Retina (tissue), 1 donor: ENCODE measurements at regions not wholly inside any gene's neighbourhood (a gene's known extent, or its start where the extent isn't known, plus 50 kb on each side); places are given as distances from the start of the nearest gene placed in this dataset.

Source experiments
- DNase-seq: peaks from one replicate; pipeline ENCODE4 v3.0.0-alpha.2; 2016

DNA sequence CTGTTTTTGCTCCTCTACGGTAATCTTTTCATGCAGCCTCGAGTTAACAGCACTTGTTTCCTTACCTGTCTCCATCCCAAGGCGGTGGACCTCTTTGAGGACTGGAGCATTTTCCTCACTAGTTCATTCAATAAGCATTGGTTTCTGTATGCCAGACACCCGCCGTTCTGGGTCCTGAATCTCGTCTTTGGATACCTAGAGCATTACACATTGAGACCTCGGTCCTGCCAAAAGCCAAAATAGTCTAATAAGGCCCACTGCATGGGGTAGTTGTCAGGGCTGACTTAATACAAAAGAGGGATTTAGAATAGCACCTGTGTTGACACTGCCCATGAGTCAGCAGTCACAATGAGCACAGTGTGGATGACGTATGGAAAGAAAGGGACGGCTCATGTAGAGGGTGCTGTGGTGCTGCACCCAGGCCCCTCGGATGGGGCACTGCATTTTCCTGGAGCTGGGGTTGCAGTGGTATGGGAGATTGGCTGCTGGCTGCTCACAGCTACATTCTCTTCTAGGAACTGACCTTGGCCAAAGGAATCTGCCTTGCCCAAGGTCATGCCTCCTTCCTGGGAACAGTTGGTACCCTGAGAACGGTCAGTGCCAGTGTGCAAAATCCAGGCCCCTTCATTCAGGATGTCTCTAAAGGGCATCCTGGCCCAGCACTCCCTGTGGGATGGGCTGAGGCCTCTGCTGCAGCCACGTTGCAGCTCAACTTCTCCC lies 126.9 kb upstream of the NCK2 start:
- no peak for DNase-seq

DNA sequence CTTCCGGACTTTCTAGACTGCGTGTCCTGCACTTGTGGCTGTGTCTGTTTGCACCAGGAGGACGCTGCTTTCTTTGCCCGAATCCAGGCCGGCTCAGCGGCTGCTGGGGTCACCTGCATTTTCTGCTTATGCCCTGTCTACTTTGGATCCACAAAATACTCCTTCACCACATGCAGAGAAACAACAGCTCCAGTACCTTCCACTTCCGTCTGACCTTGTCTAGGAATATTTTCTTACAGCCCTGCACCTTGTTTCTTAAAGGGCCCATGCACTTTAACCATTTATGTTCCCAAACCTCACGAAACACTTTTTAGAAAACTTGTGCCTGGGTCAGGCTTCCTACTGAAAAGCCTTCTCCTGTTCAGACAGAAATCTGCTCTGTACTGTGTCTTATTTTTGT lies 129.4 kb upstream of the NCK2 start:
- no peak for DNase-seq

DNA sequence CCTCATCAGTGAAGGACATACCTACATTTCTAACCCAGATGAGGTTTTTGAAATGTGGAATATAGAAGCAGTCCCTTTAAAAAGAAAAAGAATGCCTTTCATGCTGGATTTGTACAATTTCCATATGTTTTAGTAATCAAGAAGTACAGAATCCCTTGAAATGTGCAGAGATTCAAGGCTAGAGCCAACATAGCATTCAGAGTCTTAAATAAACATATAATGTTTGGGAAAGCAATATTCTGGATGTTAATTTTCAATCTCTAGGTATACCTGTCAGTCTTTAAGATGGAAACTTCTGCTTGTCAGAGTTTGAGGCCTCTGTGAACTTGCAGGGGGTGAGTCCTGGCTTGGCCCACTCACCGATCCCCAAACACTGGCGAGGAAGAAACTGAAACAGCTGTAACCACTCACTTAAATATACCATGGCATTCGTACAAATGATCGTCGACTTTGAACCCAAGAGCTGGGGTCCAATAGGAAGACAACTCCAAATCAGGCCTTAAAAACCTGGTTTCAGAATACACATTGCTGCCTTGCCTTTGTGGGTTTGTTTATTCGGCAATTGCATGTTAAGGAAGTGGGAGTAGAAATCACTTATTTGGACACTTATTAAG lies 132.8 kb upstream of the NCK2 start:
- DNase-seq, result no peak

DNA sequence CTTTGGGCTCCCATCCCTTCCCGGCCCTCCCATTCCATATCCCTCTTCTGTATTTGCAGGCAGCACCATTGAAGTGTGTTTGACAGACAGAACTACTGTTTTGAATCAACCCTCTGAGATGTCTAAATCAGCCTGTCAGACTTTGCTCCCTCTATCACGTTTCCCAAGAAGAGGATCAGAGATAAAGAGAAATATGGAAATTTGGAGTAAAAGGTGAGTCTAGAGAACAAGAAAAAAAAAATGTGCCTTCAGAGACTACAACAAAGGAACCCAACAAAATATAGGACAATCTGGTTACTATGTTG lies 133.4 kb upstream of the NCK2 start:
- DNase-seq, result no peak

DNA sequence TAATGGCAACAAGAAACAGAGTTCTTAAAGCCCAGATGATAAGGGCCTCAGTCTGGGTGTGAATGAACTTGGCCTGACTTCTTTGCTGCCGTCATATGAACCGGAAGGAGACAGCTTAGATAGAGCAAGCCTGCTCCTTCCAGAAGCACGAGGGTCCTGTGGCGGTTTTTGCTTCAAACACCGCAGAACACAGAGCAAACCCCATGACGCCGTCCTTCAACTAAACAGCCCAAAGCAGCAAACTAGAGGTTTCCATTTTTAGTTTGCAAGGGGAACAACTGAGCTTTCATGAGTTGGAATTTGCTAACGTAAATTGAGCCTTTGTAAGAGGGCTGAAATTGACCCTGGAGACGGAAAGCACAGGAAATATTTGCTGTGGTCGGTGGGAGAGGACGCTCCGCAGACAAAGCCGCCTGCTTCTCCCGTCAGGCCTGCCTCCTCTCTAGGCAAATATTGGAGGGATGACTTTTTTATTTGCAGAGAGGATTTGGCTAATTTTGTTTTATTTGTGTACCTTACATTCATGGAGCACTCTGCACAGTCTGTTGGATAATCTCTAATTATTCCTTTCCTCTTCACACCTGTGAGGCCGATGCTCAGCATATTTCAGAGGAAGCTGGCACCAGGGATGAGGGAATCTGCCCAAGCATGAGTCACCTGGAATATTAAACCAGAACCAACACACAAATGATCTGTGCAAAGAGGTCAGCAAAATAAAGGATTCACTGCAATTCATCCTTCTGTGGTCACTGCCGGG lies 134.0 kb upstream of the NCK2 start:
- no peak for DNase-seq

DNA sequence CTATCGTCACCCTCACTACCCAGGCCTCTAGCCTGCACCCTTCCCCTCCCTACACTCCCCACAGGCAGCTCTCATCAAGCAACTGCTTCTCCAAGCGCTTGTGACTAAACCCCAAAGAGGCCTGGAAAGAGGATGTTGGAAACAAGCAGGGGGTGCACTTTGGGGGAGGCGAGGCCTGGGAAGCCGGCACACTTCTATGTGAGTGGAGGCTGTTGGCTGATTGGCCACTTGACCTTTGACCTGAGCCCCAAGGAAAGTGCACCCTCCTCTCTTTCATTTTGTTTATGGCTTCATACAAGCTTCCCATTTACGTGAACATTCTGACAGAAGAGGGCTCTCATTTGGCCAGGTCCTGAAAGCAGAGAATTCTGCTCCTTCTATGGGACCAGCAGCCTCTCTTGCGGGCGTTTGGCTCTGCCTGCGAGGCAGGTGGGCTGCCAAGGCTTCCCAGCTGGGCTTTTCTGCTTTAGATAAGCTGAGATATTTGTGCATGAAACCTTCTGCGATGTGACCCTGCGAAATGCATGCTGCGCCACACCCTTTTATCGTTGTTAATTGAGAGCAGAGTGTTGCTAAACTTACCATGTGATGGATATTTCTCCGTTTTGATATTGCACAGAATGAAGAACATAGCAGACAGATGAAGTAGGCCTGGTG lies 134.8 kb upstream of the NCK2 start:
- no peak for DNase-seq

DNA sequence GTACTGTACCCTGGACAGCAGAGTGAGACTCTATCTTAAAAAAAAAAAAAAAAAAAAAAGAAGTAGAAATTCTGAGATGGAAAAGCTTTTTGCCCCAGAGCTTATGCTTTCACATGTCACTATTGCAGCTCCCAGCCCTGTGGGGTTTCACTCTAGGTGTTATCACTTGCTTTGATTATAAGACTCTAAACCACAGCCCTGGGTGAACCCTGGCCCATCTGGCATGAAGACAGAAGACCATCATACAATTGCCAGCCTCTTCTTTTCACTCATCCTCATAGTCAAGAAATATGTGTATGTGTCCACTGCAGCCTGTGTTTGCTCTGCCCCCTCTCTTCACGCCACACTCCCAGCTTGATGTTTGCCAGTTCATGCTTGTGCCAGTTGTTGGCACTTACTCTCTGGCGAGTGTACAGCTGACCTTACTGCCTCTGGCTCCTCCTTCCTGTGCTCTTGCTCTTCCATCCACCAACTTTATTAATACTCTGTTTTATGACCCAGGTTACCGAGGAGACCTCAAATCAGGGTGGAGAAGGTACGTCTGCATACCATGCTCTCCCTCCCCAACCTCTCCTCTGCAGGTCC lies 136.7 kb upstream of the NCK2 start:
- DNase-seq, result no peak

DNA sequence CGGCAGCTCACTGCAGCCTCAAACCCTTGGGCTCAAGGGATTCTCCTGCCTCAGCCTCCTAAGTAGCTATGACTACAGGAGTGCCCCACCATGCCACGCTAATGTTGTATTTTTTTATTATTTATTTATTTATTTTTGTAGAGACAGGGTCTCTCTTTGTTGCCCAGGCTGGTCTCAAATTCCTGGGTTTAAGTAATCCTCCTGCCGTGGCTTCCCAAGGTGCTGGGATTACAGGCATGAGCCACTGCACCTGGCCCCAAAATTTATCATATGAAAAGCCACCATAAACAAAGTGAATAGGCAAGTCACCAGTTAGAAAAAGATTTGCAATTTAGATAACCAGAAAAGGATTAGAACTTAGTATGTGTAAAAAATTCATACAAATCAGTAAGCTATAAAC lies 138.6 kb upstream of the NCK2 start:
- DNase-seq, result no peak

DNA sequence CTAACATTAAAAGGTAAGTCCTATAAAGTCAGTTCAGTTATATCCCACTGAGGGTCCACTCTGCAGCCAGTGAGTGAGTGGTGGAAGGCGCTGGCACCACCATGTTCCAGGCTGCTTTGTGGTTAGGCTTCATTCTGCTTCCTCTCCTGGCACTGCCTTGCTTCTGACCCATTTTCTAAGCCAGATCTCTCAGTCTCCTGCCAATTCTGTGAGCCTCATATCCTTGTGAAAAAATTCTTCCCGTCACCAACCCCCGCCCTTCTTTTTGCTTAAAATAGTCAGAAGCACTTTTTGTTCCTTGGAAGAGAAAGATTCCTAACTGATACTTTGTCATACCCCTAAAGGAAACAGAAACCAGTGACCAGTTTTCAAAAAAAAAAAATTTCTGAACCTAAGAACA lies 139.8 kb upstream of the NCK2 start:
- no peak for DNase-seq

DNA sequence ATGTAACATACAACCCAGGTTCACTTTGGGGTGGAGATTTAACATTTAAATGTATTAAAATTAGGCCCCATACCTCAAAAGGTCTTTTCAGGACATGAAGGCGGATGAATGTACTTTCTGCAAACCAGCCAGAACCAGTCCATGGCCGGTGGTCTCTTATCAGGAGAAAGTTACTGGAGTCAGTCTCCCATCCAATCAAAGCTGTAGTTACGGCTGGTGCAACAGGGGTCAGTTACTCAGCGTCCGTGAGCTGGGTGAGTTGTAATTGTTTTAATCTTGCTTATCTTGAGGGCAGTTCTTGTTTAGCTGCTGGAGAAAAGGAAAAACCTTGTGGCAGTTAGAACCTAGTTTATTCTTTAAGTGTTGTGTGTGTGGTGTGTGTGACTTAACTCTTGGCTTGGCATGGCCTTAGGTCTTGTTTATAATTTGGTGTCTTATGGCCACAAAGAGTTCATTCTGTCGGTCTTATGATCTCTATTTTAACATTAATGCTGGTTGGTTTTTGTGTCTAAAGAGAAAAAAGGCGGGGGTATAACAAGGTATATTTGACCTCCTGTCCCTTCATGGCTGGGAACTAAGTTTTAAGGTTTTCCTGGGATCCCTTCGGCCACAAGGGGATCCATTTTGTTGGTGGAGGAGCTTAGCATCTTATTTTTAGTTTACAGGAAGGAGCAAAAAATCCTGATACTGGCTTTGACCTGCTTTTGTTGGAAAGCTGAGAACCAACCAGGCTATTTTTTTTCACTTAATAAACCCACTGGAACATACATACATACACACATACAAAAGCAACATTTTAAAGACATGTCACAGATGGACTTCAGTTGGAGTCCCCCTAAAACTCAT lies 143.5 kb upstream of the NCK2 start:
- no peak for DNase-seq

DNA sequence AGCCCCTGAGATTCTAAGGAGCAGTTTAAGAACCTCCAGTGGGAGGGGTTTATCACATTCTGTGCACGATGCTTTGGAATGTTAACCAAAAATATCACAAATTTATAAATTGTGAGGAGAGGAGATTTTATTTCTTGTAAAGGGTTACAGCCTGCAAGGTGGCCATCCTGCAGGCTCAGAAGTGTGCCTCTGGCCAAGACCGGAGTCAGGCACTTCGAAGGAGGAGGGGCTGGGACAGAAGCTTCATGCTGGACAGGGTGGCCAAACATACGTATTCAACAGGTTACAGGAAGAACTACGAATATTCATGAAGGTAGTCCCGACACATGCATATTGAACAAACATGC lies 144.1 kb upstream of the NCK2 start:
- DNase-seq, result no peak

DNA sequence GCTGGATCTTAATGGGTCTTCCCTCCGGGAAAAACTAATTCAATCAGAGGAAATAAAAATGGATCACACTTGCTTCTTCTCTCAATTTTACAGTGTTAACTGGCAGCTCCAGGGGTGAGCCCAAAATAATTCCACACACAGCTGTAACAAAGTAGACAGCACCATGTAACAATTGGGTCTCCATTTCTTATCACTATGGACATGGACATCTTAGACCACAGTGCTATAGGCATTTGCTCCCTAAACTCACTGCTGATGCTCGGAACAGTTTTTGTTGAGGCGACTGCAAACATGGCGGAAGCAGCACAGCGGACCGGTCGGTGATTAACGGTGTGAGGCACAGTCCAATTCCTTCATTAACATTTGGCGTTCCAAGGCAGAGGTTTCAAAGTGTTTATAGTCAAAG lies 144.7 kb upstream of the NCK2 start:
- DNase-seq, result no peak

DNA sequence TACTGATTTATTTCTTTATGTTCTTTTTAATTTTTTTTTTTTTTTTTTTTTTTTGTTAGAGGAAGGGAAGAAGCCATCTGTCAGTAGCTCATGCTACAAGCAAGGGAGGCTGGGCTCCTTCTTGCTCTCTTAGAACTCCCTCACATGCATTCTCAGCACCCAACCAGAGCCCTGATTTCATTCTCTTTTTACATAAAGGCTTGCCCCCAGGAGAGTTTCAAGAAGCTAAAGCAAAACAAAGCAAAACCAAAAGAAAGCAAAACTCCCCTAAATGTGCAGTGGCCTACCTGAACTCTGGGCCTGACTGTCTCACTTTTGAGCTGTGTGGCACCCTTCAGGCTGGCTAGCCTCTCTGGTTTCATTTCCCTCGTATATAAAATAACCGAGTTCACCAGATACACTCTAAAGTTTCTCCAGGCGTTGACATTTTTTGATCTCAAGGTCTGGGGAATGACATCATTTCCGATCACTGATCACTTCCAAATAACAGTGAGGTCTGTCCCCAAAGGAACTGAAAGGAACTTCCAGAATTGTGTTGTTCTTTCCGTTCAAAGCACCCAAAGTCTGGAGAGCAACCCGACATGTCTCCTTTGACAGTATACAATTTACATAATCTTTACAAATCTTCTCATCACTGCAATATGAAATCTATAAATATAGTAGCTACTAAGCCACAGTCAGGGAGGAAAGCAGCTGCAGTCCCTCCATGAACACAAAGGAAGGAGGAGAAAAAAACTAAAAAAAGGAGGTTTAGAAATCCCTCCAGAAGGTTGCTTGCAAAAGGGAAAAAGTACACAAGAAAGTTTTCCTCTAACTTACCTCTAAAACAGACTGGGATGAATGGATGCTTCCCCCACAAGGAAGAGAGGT lies 145.6 kb upstream of the NCK2 start:
- DNase-seq, result no peak

DNA sequence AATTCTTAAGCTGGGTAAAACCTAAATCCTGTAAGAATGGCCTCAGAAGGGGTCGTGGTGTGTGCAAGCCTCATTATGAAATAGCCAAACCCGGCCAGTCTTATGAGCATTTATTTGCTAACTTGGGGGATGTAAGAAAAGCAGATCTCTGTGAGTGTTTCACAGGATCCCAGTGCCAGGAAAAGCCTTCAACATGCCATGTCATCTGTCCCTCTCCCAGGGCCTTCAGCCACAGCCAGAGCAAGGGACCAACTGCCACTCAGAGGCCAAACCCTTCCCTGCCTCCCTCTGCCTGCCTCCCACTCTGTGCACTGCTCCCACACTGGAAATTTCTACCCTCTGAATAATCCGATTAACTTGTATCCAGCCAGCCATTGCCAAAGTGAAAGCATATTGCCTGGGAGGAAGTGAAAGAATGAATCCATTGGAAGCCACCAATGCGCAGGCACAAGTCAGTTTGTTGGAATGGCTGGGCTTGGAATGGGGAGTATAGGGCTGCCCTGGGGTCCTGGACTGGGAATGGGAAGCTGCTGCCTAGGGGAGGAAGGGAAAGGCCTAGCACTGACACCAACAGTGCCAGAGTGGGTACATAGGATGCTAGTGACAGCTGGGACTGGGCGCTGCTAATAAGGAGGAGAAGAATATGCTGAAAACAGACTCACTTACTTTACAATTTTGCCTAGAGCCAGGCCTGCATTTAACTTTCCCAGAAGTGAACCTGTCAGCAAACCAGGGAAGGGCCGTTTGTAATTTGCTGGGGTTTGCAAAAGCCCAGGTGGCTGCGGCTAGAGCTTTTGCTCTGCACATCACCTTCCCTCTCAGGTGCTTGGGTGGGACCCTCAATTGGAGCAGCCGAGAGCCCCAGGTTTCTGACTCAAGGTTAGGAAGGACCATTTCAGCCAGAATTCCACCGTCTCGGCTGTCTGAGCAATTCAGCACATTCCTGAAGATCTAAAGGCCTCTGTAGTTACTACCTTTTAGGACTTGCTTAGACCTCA lies 146.6 kb upstream of the NCK2 start:
- peak; percentile 38 for DNase-seq

DNA sequence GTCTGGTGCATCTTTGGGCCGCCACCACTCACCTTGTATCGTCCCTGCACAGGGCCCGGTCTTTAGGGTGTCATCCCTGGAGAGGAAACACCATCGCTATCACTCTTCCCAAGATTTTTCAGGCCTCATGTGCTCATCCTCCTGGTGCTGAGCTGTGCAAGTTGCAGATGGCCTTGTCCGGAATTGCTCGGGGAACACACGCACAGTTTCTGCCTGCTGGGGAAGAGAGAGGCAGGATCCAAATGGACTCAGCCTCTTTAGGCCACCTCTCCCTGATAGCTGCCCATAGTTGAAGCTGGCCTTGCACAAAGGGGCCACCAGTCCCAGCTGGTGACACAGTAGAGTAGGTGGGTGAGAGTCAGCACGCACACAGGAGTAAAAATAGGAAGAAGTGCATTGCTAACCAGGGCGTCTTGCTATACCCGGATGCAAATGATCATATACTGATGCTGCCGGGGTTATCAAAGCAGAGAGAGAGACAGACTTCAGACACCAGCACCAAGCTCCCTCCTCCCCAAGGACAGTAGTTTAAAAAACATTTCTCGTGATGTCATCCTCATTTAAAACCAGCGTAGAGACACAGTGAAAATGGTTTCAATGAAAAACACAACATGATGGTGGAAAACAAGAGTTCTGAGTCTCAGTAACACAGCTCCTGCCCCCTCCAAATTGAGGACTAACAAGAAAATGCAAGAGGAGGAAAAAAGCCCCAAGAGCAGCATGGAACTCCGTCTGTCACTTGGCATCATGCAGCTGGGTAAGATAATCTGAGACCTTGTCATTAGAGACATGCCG lies 147.5 kb upstream of the NCK2 start:
- no peak for DNase-seq

DNA sequence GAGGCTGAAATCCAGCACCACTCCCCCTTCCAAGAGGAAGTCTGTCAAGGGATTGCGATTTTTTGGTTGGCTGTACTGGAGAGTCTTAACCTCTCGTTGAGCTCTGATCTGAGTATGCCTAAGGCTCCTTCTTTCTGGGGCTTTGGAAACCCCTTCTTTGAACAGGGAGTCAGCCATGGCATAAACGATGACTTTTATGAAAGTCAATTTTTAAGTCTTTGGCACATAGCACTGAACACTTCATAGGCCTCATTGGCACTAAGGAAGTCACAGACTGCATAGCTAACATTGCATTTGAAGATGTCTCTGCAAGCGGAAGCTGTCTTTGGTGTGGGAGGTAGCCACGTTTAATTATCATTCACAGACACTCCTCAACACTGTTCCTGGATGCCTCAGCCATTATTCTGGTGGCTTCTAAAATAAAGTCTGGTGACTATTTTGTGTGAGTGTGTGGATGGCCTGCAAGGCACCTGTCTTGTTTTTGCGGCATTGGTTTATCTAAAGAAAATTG lies 148.2 kb upstream of the NCK2 start:
- DNase-seq, result no peak

DNA sequence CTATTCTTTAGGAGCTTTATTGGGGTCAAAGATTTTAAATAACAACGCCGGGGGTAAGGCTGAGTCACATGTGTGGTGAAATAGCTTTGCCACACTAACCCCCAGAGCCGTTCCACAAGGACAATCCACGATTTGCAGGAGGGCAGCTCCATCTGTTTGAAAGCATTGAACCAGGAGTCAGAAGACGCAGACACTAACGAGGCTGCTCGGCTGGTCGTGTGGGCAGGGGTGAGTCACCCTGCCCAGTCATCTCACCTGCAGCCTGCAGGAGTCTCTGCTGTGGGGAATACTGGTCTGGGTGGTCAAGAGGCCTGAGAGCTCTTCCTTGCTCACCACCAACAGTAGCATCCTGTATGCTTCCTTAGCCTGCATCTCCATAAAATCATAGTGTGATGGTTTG lies 149.2 kb upstream of the NCK2 start:
- DNase-seq, result no peak

DNA sequence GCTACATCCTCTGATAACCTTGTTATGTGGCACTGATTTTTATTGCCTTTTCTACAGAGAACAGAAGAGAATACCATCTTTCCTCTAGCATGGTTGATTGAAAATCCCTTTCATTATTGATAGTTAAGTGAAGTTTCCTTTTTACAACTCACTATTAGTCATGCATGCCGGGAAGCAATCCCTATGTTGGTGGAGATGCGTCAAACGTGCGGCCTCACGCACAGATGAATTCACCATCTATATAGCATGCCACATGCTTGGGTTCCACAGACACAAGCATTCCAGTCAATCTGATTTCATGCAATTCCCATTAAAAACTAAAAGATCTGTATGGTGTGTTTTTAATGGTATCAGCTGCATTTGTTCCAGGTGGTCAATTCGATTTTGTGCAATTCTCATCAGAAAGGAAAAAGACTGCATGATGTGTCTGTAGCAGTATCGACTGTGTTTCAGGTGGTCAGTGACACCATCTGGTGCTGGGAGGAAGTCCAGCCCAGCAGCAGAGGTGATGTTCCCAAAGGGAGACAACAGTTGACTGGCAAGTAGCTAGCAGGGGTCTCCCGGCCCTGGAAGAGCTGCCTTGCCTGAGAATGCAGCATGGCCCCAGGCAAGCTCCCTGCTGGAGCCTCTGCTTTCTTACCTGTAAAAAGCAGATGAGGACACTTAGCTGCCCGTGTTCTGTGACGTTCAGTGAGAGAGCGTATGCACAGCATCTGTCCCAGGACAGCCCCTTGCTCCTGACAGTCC lies 151.3 kb upstream of the NCK2 start:
- DNase-seq, result peak; percentile 54

DNA sequence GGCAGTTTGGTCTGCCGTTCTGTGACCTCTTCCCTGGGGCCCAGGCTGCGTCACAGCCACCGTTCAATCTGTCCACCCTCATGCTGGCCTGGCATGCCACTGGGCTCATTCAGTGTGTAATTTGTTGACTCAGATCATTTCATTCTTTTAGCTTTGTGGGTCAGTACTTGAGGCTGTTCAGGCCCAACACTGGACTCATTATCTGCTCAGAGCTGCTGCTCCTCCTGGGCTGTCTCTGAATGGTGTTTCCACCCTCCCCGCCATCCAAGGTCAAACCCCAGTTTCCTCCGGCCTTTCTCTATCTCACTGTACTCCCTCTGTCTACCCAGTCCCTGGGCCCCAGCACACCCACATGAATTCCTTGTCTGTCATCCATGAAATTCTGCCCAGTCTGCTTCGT lies 152.4 kb upstream of the NCK2 start:
- DNase-seq, result no peak
